ENCODE measurements at regions not wholly inside any gene's neighbourhood (a gene's known extent, or its start where the extent isn't known, plus 50 kb on each side); places are given as distances from the start of the nearest gene placed in this dataset.

DNA sequence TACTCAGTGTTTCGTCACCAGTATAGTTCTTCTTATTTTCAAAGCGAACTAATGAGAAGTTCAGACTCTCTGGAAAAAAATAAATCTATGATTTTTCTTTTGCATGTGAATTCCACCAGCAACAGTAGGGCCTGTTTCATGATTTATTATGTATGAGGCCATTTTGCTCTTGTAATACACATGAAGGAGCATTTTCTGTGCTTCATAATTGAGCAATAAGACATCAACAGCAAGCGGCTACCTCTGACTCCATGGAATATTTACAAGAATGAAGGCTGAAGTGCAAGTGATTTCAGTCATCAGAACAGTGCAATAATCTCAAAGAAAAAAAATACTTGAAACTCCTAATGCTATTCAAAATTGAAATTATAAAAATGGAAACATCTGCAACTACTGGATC lies 282.9 kb upstream of the EDIL3 start:
- no peak overlapping the region for H3K4me3 ChIP-seq
- no peaks in the 10 kb centered on the region for H3K27me3 ChIP-seq
- WGBS, 2 donors: 93 to 94% methylated on average over 3 of the region's 3 CpGs
- no peaks in the 10 kb centered on the region for H3K4me1 ChIP-seq
- H3K27ac ChIP-seq: no peak overlapping the region
- DNase-seq: no peak
- no peaks in the 10 kb centered on the region for H3K9me3 ChIP-seq
- H3K36me3 ChIP-seq: no peaks in the 10 kb centered on the region
- intact Hi-C loops (cut with DNase I): no loop called here
- TF ChIP-seq EP300 (IDR thresholded peaks at IDR 0.05) (no peak), POLR2AphosphoS5 (IDR thresholded peaks at IDR 0.05) (no peak), POLR2A (IDR thresholded peaks at IDR 0.05) (no peak)
- TF ChIP-seq, protein P1, sequence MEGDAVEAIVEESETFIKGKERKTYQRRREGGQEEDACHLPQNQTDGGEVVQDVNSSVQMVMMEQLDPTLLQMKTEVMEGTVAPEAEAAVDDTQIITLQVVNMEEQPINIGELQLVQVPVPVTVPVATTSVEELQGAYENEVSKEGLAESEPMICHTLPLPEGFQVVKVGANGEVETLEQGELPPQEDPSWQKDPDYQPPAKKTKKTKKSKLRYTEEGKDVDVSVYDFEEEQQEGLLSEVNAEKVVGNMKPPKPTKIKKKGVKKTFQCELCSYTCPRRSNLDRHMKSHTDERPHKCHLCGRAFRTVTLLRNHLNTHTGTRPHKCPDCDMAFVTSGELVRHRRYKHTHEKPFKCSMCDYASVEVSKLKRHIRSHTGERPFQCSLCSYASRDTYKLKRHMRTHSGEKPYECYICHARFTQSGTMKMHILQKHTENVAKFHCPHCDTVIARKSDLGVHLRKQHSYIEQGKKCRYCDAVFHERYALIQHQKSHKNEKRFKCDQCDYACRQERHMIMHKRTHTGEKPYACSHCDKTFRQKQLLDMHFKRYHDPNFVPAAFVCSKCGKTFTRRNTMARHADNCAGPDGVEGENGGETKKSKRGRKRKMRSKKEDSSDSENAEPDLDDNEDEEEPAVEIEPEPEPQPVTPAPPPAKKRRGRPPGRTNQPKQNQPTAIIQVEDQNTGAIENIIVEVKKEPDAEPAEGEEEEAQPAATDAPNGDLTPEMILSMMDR (IDR thresholded peaks at IDR 0.05): no peak

DNA sequence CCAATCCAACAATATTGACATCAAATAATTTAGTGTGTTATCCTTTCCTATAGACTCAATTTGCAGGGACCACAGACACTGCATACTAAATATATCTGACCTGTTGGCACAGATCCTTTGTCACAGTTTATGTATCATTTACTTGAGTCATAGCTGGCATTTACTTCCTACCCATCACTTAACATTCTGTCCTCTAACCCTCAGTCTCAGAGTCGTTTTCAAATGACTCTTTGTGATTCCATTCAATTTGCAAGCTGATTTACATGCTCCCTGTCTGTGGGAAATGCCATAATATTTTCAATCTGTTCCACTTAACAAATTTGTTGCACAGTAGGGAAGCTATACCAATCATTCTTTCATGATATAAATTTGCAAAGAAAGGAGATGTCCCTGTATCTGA lies 265.7 kb upstream of the EDIL3 start:
- intact Hi-C loops (cut with DNase I): no loop called here
- no peaks in the 10 kb centered on the region for H3K9me3 ChIP-seq
- DNase-seq: no peak
- TF ChIP-seq POLR2A (IDR thresholded peaks at IDR 0.05): no peak
- TF ChIP-seq, protein P1 (IDR thresholded peaks at IDR 0.05): no peak
- no peak for TF ChIP-seq POLR2AphosphoS5 (IDR thresholded peaks at IDR 0.05)
- no peak for TF ChIP-seq EP300 (IDR thresholded peaks at IDR 0.05)
- no peaks in the 10 kb centered on the region for H3K36me3 ChIP-seq
- H3K27ac ChIP-seq: no peak overlapping the region
- no peaks in the 10 kb centered on the region for H3K4me1 ChIP-seq
- no peaks in the 10 kb centered on the region for H3K27me3 ChIP-seq
- H3K4me3 ChIP-seq: no peak overlapping the region
- WGBS, 2 donors: 24 to 44% methylated on average over 1 of the region's 1 CpG

DNA sequence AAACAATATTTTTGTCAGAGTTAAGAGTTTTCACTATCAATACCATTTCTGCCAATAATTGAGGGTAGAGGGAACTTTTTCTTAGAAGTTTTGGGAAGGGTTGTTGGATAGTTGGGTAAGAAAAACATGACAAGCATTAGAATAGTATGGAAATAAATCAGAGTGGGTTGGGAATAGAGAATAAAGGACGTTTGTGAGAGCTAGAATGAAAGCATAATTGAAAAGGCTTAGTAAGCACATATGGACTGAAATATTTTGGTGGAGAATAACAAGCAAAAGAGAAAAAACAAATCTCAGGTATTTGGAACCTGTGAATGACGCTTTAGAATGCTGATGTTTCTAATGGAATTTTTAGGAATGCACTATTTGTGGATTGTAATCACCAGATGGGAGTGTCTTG lies 262.9 kb upstream of the EDIL3 start:
- Histone ChIP-seq H3K4me3 (no peak overlapping the region), H3K27me3 (no peaks in the 10 kb centered on the region), H3K9me3 (no peaks in the 10 kb centered on the region), H3K36me3 (no peaks in the 10 kb centered on the region), H3K4me1 (peaks cover 0 to 3% (median 0%) of the 10 kb centered on the region in 4 donors), H3K27ac (no peak overlapping the region)
- intact Hi-C loops (cut with DNase I): no loop called here
- TF ChIP-seq, protein P1 (IDR thresholded peaks at IDR 0.05): no peak
- TF ChIP-seq POLR2AphosphoS5 (IDR thresholded peaks at IDR 0.05) (no peak), EP300 (IDR thresholded peaks at IDR 0.05) (no peak), POLR2A (IDR thresholded peaks at IDR 0.05) (no peak)
- no peak for DNase-seq
- 57 to 77% methylated on average over 2 of the region's 2 CpGs for WGBS, 2 donors

DNA sequence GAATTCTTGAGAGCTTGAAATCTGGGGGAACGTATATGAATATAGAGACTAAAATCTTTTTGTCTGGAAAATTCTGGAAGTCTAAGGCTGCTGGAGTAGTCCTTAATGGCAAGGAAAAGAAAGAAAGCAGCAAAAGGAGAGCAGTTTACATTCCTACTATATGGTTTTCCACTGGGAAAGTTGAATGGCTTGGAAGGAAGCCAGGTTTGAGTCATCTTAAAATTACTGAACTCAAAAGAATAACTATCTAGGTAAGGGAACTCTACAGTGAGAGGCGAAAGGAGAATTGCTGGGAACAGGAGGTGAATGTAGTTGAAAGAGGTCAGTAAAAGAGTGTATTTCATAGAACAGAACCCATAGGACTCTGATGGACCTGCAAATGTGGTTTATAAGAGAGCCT lies 258.1 kb upstream of the EDIL3 start:
- TF ChIP-seq, protein P1 (IDR thresholded peaks at IDR 0.05): no peak
- no peak for TF ChIP-seq EP300 (IDR thresholded peaks at IDR 0.05)
- no peak for TF ChIP-seq POLR2A (IDR thresholded peaks at IDR 0.05)
- TF ChIP-seq POLR2AphosphoS5 (IDR thresholded peaks at IDR 0.05): no peak
- H3K27me3 ChIP-seq: no peaks in the 10 kb centered on the region
- no peak for DNase-seq
- H3K4me1 ChIP-seq: peaks cover 0 to 4% (median 0%) of the 10 kb centered on the region in 4 donors
- H3K36me3 ChIP-seq: no peaks in the 10 kb centered on the region
- H3K27ac ChIP-seq: no peak overlapping the region
- H3K4me3 ChIP-seq: no peak overlapping the region
- intact Hi-C loops (cut with DNase I): no loop called here
- H3K9me3 ChIP-seq: no peaks in the 10 kb centered on the region
- WGBS, 2 donors: 87 to 88% methylated on average over 2 of the region's 2 CpGs

DNA sequence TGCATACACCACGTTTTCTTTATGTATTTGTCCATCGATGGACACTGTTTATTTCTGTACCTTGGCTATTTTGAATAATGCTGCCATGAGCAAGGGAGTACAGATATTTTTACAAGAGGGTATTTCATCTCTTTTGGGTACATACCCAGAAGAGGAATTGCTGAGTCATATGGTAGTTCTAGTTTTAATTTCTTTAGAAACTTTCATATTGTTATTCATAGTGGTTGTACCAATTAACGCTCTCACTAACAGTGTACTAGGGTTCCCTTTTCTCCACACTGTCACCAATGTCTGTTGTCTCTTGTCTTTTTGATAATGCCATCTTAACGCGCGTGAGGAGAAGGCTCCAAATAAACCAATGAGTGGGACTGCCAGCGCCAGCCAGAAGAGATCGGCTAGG lies 257.6 kb upstream of the EDIL3 start:
- H3K4me1 ChIP-seq: peaks cover 0 to 4% (median 0%) of the 10 kb centered on the region in 4 donors
- H3K36me3 ChIP-seq: no peaks in the 10 kb centered on the region
- no peak overlapping the region for H3K27ac ChIP-seq
- 94 to 95% methylated on average over 8 of the region's 8 CpGs for WGBS, 2 donors
- TF ChIP-seq POLR2A (IDR thresholded peaks at IDR 0.05) (no peak), POLR2AphosphoS5 (IDR thresholded peaks at IDR 0.05) (no peak), EP300 (IDR thresholded peaks at IDR 0.05) (no peak)
- TF ChIP-seq, protein P1 (IDR thresholded peaks at IDR 0.05): no peak
- H3K27me3 ChIP-seq: no peaks in the 10 kb centered on the region
- DNase-seq: no peak
- H3K9me3 ChIP-seq: no peaks in the 10 kb centered on the region
- intact Hi-C loops (cut with DNase I): no loop called here
- no peak overlapping the region for H3K4me3 ChIP-seq

All from sigmoid colon (tissue), 6 donors.